ENCODE measurements at regions not wholly inside any gene's neighbourhood (a gene's known extent, or its start where the extent isn't known, plus 50 kb on each side); places are given as distances from the start of the nearest gene placed in this dataset.

- FAIRE-seq: no peak
- Histone ChIP-seq H3K27me3 (ENCODE audit: control insufficient read depth, insufficient read depth, low read length) (peaks cover 3% of the 10 kb centered on the region), H3K4me3 (ENCODE audit: low read depth, low read length) (no peak overlapping the region), H3K36me3 (ENCODE audit: control insufficient read depth, insufficient read depth, low read length) (no peaks in the 10 kb centered on the region)
- TF ChIP-seq CTCF (IDR thresholded peaks at IDR 0.05; ENCODE audit: insufficient read depth, low read length, severe bottlenecking): no peak
- no peak for DNase-seq (ENCODE audit: low read depth)
Measured at GRCh38 chr7:344608-344994, 54.6 kb downstream of the FOXL3 start.

GRCh38 chr7:346116-346898 is 56.3 kb downstream of the FOXL3 start:
- no peak for TF ChIP-seq CTCF (IDR thresholded peaks at IDR 0.05; ENCODE audit: insufficient read depth, low read length, severe bottlenecking)
- peaks cover 3% of the 10 kb centered on the region for H3K27me3 ChIP-seq (ENCODE audit: control insufficient read depth, insufficient read depth, low read length)
- H3K4me3 ChIP-seq (ENCODE audit: low read depth, low read length): no peak overlapping the region
- no peaks in the 10 kb centered on the region for H3K36me3 ChIP-seq (ENCODE audit: control insufficient read depth, insufficient read depth, low read length)
- DNase-seq (ENCODE audit: low read depth) (no peak), FAIRE-seq (no peak)

- Histone ChIP-seq H3K36me3 (ENCODE audit: control insufficient read depth, insufficient read depth, low read length) (no peaks in the 10 kb centered on the region), H3K27me3 (ENCODE audit: control insufficient read depth, insufficient read depth, low read length) (no peaks in the 10 kb centered on the region), H3K4me3 (ENCODE audit: low read depth, low read length) (no peak overlapping the region)
- FAIRE-seq (no peak), DNase-seq (ENCODE audit: low read depth) (no peak)
- no peak for TF ChIP-seq CTCF (IDR thresholded peaks at IDR 0.05; ENCODE audit: insufficient read depth, low read length, severe bottlenecking)
Measured at GRCh38 chr7:347001-347590, 57.1 kb downstream of the FOXL3 start.

- TF ChIP-seq CTCF (IDR thresholded peaks at IDR 0.05; ENCODE audit: insufficient read depth, low read length, severe bottlenecking): no peak
- H3K27me3 ChIP-seq (ENCODE audit: control insufficient read depth, insufficient read depth, low read length): no peaks in the 10 kb centered on the region
- FAIRE-seq: no peak
- no peaks in the 10 kb centered on the region for H3K36me3 ChIP-seq (ENCODE audit: control insufficient read depth, insufficient read depth, low read length)
- DNase-seq (ENCODE audit: low read depth): no peak
- no peak overlapping the region for H3K4me3 ChIP-seq (ENCODE audit: low read depth, low read length)
Measured at GRCh38 chr7:347644-348479, 57.9 kb downstream of the FOXL3 start.

GRCh38 chr7:348480-348844 is 58.5 kb downstream of the FOXL3 start:
- no peaks in the 10 kb centered on the region for H3K36me3 ChIP-seq (ENCODE audit: control insufficient read depth, insufficient read depth, low read length)
- H3K27me3 ChIP-seq (ENCODE audit: control insufficient read depth, insufficient read depth, low read length): no peaks in the 10 kb centered on the region
- no peak overlapping the region for H3K4me3 ChIP-seq (ENCODE audit: low read depth, low read length)
- no peak for FAIRE-seq
- no peak for TF ChIP-seq CTCF (IDR thresholded peaks at IDR 0.05; ENCODE audit: insufficient read depth, low read length, severe bottlenecking)
- no peak for DNase-seq (ENCODE audit: low read depth)
